GM21619 (cell line): ENCODE measurements at regions not wholly inside any gene's neighbourhood (a gene's known extent, or its start where the extent isn't known, plus 50 kb on each side); places are given as distances from the start of the nearest gene placed in this dataset.

Source experiments
- ATAC-seq: cut with Tn5 transposase; IDR thresholded peaks from one replicate; pipeline ENCODE4 v1.9.1; 2021; ENCODE audit not compliant: unreplicated experiment

GRCh38 chr3:102745881-102746280 is 311.1 kb downstream of the ZPLD1 start:
- ATAC-seq, result no peak

- no peak for ATAC-seq
Measured at GRCh38 chr3:102747611-102748010, 312.8 kb downstream of the ZPLD1 start.

- no peak for ATAC-seq
Measured at GRCh38 chr3:102748646-102749045, 313.8 kb downstream of the ZPLD1 start.

- ATAC-seq, result no peak
Measured at GRCh38 chr3:102750322-102750721, 315.5 kb downstream of the ZPLD1 start.

GRCh38 chr3:102753901-102754300 is 319.1 kb downstream of the ZPLD1 start:
- ATAC-seq, result no peak

GRCh38 chr3:102756706-102757105 is 321.9 kb downstream of the ZPLD1 start:
- ATAC-seq, result no peak

GRCh38 chr3:102757950-102758349 is 323.1 kb downstream of the ZPLD1 start:
- ATAC-seq, result no peak

- no peak for ATAC-seq
Measured at GRCh38 chr3:102761766-102762165, 327.0 kb downstream of the ZPLD1 start.

GRCh38 chr3:102790747-102791325 is 356.0 kb downstream of the ZPLD1 start:
- ATAC-seq, result no peak

- no peak for ATAC-seq
Measured at GRCh38 chr3:102791641-102792589, 357.1 kb downstream of the ZPLD1 start.

GRCh38 chr3:102796804-102797203 is 362.0 kb downstream of the ZPLD1 start:
- no peak for ATAC-seq

- no peak for ATAC-seq
Measured at GRCh38 chr3:102802819-102803420, 368.1 kb downstream of the ZPLD1 start.

GRCh38 chr3:102810937-102811336 is 376.1 kb downstream of the ZPLD1 start:
- no peak for ATAC-seq

GRCh38 chr3:102826636-102827035 is 391.8 kb downstream of the ZPLD1 start:
- ATAC-seq, result no peak

- ATAC-seq, result no peak
Measured at GRCh38 chr3:102827386-102827785, 392.6 kb downstream of the ZPLD1 start.

GRCh38 chr3:102830415-102830814 is 395.6 kb downstream of the ZPLD1 start:
- ATAC-seq, result no peak

GRCh38 chr3:102841866-102842265 is 407.1 kb downstream of the ZPLD1 start:
- ATAC-seq, result no peak

- peak; percentile 85 for ATAC-seq
Measured at GRCh38 chr3:102866845-102867244, 432.0 kb downstream of the ZPLD1 start.

GRCh38 chr3:102883515-102883914 is 448.7 kb downstream of the ZPLD1 start:
- ATAC-seq, result no peak

- ATAC-seq, result no peak
Measured at GRCh38 chr3:102885289-102885688, 450.5 kb downstream of the ZPLD1 start.

GRCh38 chr3:102887431-102887830 is 452.6 kb downstream of the ZPLD1 start:
- ATAC-seq, result no peak
